ENCODE measurements at regions not wholly inside any gene's neighbourhood (a gene's known extent, or its start where the extent isn't known, plus 50 kb on each side); places are given as distances from the start of the nearest gene placed in this dataset.

GRCh38 chr9:95803197-95803596 lies 72.3 kb upstream of the ERCC6L2 start:
- Mint-ChIP-seq H3K4me1 (peaks cover 6% of the 10 kb centered on the region), H3K9me3 (ENCODE audit: insufficient read depth) (peaks cover 3% of the 10 kb centered on the region), H3K4me3 (no peak overlapping the region), H3K27me3 (peaks cover 24% of the 10 kb centered on the region), H3K27ac (no peak overlapping the region)
- TF ChIP-seq EZH2 (IDR thresholded peaks at IDR 0.05; ENCODE audit: borderline replicate concordance, insufficient read depth, low read depth, low read length, poor library complexity, severe bottlenecking) (no peak), CTCF (IDR thresholded peaks at IDR 0.05) (no peak)
- Histone ChIP-seq H4K20me1 (ENCODE audit: control insufficient read depth, insufficient read depth, low read length, poor library complexity, severe bottlenecking) (no peaks in the 10 kb centered on the region), H3K9me3 (ENCODE audit: control extremely low read depth in 1 of 3, control insufficient read depth in 2 of 3, insufficient read depth in 1 of 3, low read length in 2 of 3) (no peaks in the 10 kb centered on the region), H3K4me2 (replicated peaks; ENCODE audit: low read depth, low read length, poor library complexity, severe bottlenecking) (no peak overlapping the region), H3K36me3 (replicated peaks in 1 of 2; ENCODE audit: control extremely low read depth in 1 of 2, control insufficient read depth in 1 of 2, extremely low read depth in 1 of 2, insufficient read depth in 2 of 2, low read length in 1 of 2) (no peaks in the 10 kb centered on the region), H3K9ac (ENCODE audit: low read length) (no peak overlapping the region), H3K27ac (ENCODE audit: low read length in 2 of 2) (no peak overlapping the region), H3K79me2 (ENCODE audit: control insufficient read depth, insufficient read depth, low read length) (no peaks in the 10 kb centered on the region), H3K4me1 (ENCODE audit: control insufficient read depth in 2 of 2, insufficient read depth in 2 of 2, low read length in 2 of 2) (no peaks in the 10 kb centered on the region), H3K4me3 (ENCODE audit: control extremely low read depth in 1 of 5, extremely low read depth in 1 of 5, insufficient read depth in 1 of 5, low read depth in 2 of 5, low read length in 4 of 5) (no peak overlapping the region), H3K27me3 (replicated peaks in 1 of 4; ENCODE audit: control extremely low read depth in 1 of 4, control insufficient read depth in 3 of 4, insufficient read depth in 4 of 4, low read length in 3 of 4) (peaks cover 0 to 3% (median 0%) of the 10 kb centered on the region in 4 experiments), H2AFZ (ENCODE audit: insufficient read depth, low read depth, low read length, poor library complexity, severe bottlenecking) (no peak overlapping the region)
- CTCF ChIA-PET = no interaction called here
- no peak for ATAC-seq (ENCODE audit: low read depth)
- intact Hi-C loops (cut with micrococcal nuclease) = no loop called here
- POLR2A ChIA-PET = no interaction called here
- DNase-seq = no peak
- 100% methylated on average over 1 of the region's 4 CpGs for WGBS (ENCODE audit: insufficient coverage)

GRCh38 chr9:95801797-95802196 lies 73.7 kb upstream of the ERCC6L2 start:
- Histone ChIP-seq H3K79me2 (ENCODE audit: control insufficient read depth, insufficient read depth, low read length) (no peaks in the 10 kb centered on the region), H3K27ac (ENCODE audit: low read length in 2 of 2) (no peak overlapping the region), H3K4me3 (ENCODE audit: control extremely low read depth in 1 of 5, extremely low read depth in 1 of 5, insufficient read depth in 1 of 5, low read depth in 2 of 5, low read length in 4 of 5) (no peak overlapping the region), H3K36me3 (replicated peaks in 1 of 2; ENCODE audit: control extremely low read depth in 1 of 2, control insufficient read depth in 1 of 2, extremely low read depth in 1 of 2, insufficient read depth in 2 of 2, low read length in 1 of 2) (no peaks in the 10 kb centered on the region), H2AFZ (ENCODE audit: insufficient read depth, low read depth, low read length, poor library complexity, severe bottlenecking) (no peak overlapping the region), H3K4me1 (ENCODE audit: control insufficient read depth in 2 of 2, insufficient read depth in 2 of 2, low read length in 2 of 2) (no peaks in the 10 kb centered on the region), H3K27me3 (replicated peaks in 1 of 4; ENCODE audit: control extremely low read depth in 1 of 4, control insufficient read depth in 3 of 4, insufficient read depth in 4 of 4, low read length in 3 of 4) (peaks cover 0 to 3% (median 0%) of the 10 kb centered on the region in 4 experiments), H3K9ac (ENCODE audit: low read length) (no peak overlapping the region), H3K4me2 (replicated peaks; ENCODE audit: low read depth, low read length, poor library complexity, severe bottlenecking) (no peak overlapping the region), H4K20me1 (ENCODE audit: control insufficient read depth, insufficient read depth, low read length, poor library complexity, severe bottlenecking) (no peaks in the 10 kb centered on the region), H3K9me3 (ENCODE audit: control extremely low read depth in 1 of 3, control insufficient read depth in 2 of 3, insufficient read depth in 1 of 3, low read length in 2 of 3) (no peaks in the 10 kb centered on the region)
- no peak overlapping the region for H3K4me3 Mint-ChIP-seq
- CTCF ChIA-PET = no interaction called here
- DNase-seq (no peak), ATAC-seq (ENCODE audit: low read depth) (no peak)
- no peak for TF ChIP-seq EZH2 (IDR thresholded peaks at IDR 0.05; ENCODE audit: borderline replicate concordance, insufficient read depth, low read depth, low read length, poor library complexity, severe bottlenecking)
- no peak for TF ChIP-seq CTCF (IDR thresholded peaks at IDR 0.05)
- peaks cover 3% of the 10 kb centered on the region for H3K9me3 Mint-ChIP-seq (ENCODE audit: insufficient read depth)
- peaks cover 21% of the 10 kb centered on the region for H3K27me3 Mint-ChIP-seq
- WGBS (ENCODE audit: insufficient coverage) = no CpG with 5 or more reads among the region's 1 CpG
- H3K27ac Mint-ChIP-seq = no peak overlapping the region
- POLR2A ChIA-PET = no interaction called here
- H3K4me1 Mint-ChIP-seq = no peaks in the 10 kb centered on the region
- intact Hi-C loops (cut with micrococcal nuclease) = no loop called here
